HEK293 (cell line): ENCODE measurements at regions not wholly inside any gene's neighbourhood (a gene's known extent, or its start where the extent isn't known, plus 50 kb on each side); places are given as distances from the start of the nearest gene placed in this dataset.

Experiments used
- CTCF ChIA-PET: fragments of 350-600 bp; formaldehyde crosslinking; extraction: SDS; loops from one replicate; lab custom pipeline; 2021; ENCODE audit warnings: antibody characterized with exemption; lab: Yijun Ruan, JAX
- POLR2A ChIA-PET: fragments of 300-600 bp; formaldehyde crosslinking; extraction: SDS; loops from one replicate; lab custom pipeline; 2020; ENCODE audit warnings: antibody characterized with exemption, inconsistent platforms; lab: Yijun Ruan, JAX
- H3K27ac ChIP-seq: fragments of 200-500 bp; sonication (Bioruptor generic); 2 replicates; pipeline ENCODE4 v1.5.1; 2014; ENCODE audit warnings: low read depth, low read length, control low read depth, inconsistent platforms; ENCODE audit errors: extremely low read depth
- H3K36me3 ChIP-seq, 2 experiments: fragments of 200-500 bp in 1 of 2; sonication (Bioruptor generic) in 1 of 2; 1 replicate in 1 of 2; 2 replicates in 1 of 2; pipeline ENCODE4 v1.5.1; 2014 to 2017; ENCODE audit warnings: inconsistent platforms in 2 of 2, low read length in 2 of 2; ENCODE audit not compliant: control insufficient read depth in 2 of 2, insufficient read depth in 1 of 2
- H3K4me1 ChIP-seq: fragments of 200-500 bp; sonication (Bioruptor generic); 2 replicates; pipeline ENCODE4 v1.5.1; 2014; ENCODE audit warnings: mild to moderate bottlenecking, low read length, inconsistent platforms; ENCODE audit not compliant: control insufficient read depth, insufficient read depth
- H3K4me3 ChIP-seq: 2 replicates; pipeline ENCODE4 v1.5.1; 2011; ENCODE audit warnings: low read depth, mild to moderate bottlenecking, control low read depth, low read length, moderate library complexity
- H3K9me3 ChIP-seq: fragments of 200-500 bp; sonication (Bioruptor generic); 2 replicates; pipeline ENCODE4 v1.5.1; 2014; ENCODE audit warnings: low read depth, low read length, inconsistent platforms; ENCODE audit not compliant: control insufficient read depth, insufficient read depth
- GFI1B ChIP-seq: fragments of 450-650 bp; formaldehyde crosslinking; IDR thresholded peaks from 2 replicates; pipeline ENCODE4 v1.5.1; 2016; ENCODE audit warnings: missing biosample characterization, missing genetic modification characterization
- GLIS2 ChIP-seq: fragments of 450-650 bp; formaldehyde crosslinking; IDR thresholded peaks from 2 replicates; pipeline ENCODE4 v1.5.1; 2016; ENCODE audit warnings: missing biosample characterization, missing genetic modification characterization
- MEIS1 ChIP-seq: sonication (generic); formaldehyde crosslinking; IDR thresholded peaks from 2 replicates; pipeline ENCODE4 v1.8.1; 2022; ENCODE audit warnings: missing genetic modification reagents, mild to moderate bottlenecking, borderline replicate concordance
- MYNN ChIP-seq: fragments of 450-650 bp; formaldehyde crosslinking; IDR thresholded peaks from 2 replicates; pipeline ENCODE4 v1.5.1; 2016; ENCODE audit warnings: missing biosample characterization, missing genetic modification characterization, borderline replicate concordance
- PRDM6 ChIP-seq: fragments of 450-650 bp; formaldehyde crosslinking; IDR thresholded peaks from 2 replicates; pipeline ENCODE4 v1.5.1; 2017; ENCODE audit warnings: missing biosample characterization, missing genetic modification characterization
- ZEB2 ChIP-seq: fragments of 450-650 bp; formaldehyde crosslinking; IDR thresholded peaks from 2 replicates; pipeline ENCODE4 v1.5.1; 2016; ENCODE audit warnings: missing biosample characterization, missing genetic modification characterization
- ZFP41 ChIP-seq: fragments of 450-650 bp; formaldehyde crosslinking; IDR thresholded peaks from 2 replicates; pipeline ENCODE4 v1.5.1; 2016; ENCODE audit warnings: missing biosample characterization, missing genetic modification characterization, borderline replicate concordance
- ZNF133 ChIP-seq: fragments of 450-650 bp; formaldehyde crosslinking; IDR thresholded peaks from 2 replicates; pipeline ENCODE4 v1.5.1; 2016; ENCODE audit warnings: missing biosample characterization, missing genetic modification characterization
- ZNF174 ChIP-seq: fragments of 450-650 bp; formaldehyde crosslinking; IDR thresholded peaks from 2 replicates; pipeline ENCODE4 v1.5.0; 2017; ENCODE audit warnings: missing biosample characterization, mild to moderate bottlenecking, missing genetic modification characterization
- ZNF23 ChIP-seq: fragments of 450-650 bp; formaldehyde crosslinking; IDR thresholded peaks from 2 replicates; pipeline ENCODE4 v1.5.1; 2016; ENCODE audit warnings: missing biosample characterization, missing genetic modification characterization, borderline replicate concordance
- ZNF266 ChIP-seq: fragments of 450-650 bp; formaldehyde crosslinking; IDR thresholded peaks from 2 replicates; pipeline ENCODE4 v1.5.1; 2016; ENCODE audit warnings: missing biosample characterization, missing genetic modification characterization, low read depth
- ZNF362 ChIP-seq: fragments of 450-650 bp; formaldehyde crosslinking; IDR thresholded peaks from 2 replicates; pipeline ENCODE4 v1.5.1; 2016; ENCODE audit warnings: missing biosample characterization, missing genetic modification characterization
- ZNF394 ChIP-seq: fragments of 450-650 bp; formaldehyde crosslinking; IDR thresholded peaks from 2 replicates; pipeline ENCODE4 v1.5.1; 2016; ENCODE audit warnings: missing biosample characterization, missing genetic modification characterization, mild to moderate bottlenecking, moderate library complexity, borderline replicate concordance
- ZNF398 ChIP-seq: fragments of 450-650 bp; formaldehyde crosslinking; IDR thresholded peaks from 2 replicates; pipeline ENCODE4 v1.5.1; 2017; ENCODE audit warnings: missing biosample characterization, missing genetic modification characterization
- ZNF626 ChIP-seq: fragments of 450-650 bp; sonication (Bioruptor Pico); formaldehyde crosslinking; IDR thresholded peaks from 2 replicates; pipeline ENCODE4 v1.5.1; 2018; ENCODE audit warnings: missing biosample characterization, missing genetic modification characterization, inconsistent platforms
- ZNF629 ChIP-seq: fragments of 450-650 bp; formaldehyde crosslinking; IDR thresholded peaks from 2 replicates; pipeline ENCODE4 v1.5.1; 2017; ENCODE audit warnings: missing biosample characterization, missing genetic modification characterization
- ZNF654 ChIP-seq: fragments of 450-650 bp; formaldehyde crosslinking; IDR thresholded peaks from 2 replicates; pipeline ENCODE4 v1.5.1; 2016; ENCODE audit warnings: low read depth, missing biosample characterization, missing genetic modification characterization
- ZNF830 ChIP-seq: fragments of 450-650 bp; IDR thresholded peaks from 2 replicates; pipeline ENCODE4 v1.5.0; 2018; ENCODE audit warnings: missing biosample characterization, missing genetic modification characterization, low read depth, mild to moderate bottlenecking, moderate library complexity
- ZSCAN30 ChIP-seq: fragments of 450-650 bp; IDR thresholded peaks from 2 replicates; pipeline ENCODE4 v1.5.1; 2018; ENCODE audit warnings: missing biosample characterization, mild to moderate bottlenecking, missing genetic modification characterization, moderate library complexity
- TF ChIP-seq, protein P1 (sequence below): fragments of 450-650 bp; formaldehyde crosslinking; IDR thresholded peaks from 2 replicates; pipeline ENCODE4 v1.5.0; 2017; ENCODE audit warnings: missing biosample characterization, missing genetic modification characterization, borderline replicate concordance

- H3K9me3 ChIP-seq = no peaks in the 10 kb centered on the region
- ChIA-PET POLR2A (no interaction called here), CTCF (interaction anchor here (1.1 to 1.6 kb wide), 2 partner anchors 10 to 31 kb away, joined by 5 to 6 read pairs; no protein-coding TSS in a partner anchor)
- no peaks in the 10 kb centered on the region for H3K4me1 ChIP-seq
- TF ChIP-seq, protein P1, sequence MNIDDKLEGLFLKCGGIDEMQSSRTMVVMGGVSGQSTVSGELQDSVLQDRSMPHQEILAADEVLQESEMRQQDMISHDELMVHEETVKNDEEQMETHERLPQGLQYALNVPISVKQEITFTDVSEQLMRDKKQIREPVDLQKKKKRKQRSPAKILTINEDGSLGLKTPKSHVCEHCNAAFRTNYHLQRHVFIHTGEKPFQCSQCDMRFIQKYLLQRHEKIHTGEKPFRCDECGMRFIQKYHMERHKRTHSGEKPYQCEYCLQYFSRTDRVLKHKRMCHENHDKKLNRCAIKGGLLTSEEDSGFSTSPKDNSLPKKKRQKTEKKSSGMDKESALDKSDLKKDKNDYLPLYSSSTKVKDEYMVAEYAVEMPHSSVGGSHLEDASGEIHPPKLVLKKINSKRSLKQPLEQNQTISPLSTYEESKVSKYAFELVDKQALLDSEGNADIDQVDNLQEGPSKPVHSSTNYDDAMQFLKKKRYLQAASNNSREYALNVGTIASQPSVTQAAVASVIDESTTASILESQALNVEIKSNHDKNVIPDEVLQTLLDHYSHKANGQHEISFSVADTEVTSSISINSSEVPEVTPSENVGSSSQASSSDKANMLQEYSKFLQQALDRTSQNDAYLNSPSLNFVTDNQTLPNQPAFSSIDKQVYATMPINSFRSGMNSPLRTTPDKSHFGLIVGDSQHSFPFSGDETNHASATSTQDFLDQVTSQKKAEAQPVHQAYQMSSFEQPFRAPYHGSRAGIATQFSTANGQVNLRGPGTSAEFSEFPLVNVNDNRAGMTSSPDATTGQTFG = no peak
- no peak for TF ChIP-seq ZNF626
- no peak for TF ChIP-seq ZNF830 (tag by site-specific recombination)
- TF ChIP-seq GFI1B (tag by site-specific recombination) = no peak
- TF ChIP-seq GLIS2 (tag by site-specific recombination) = no peak
- TF ChIP-seq ZNF133 = no peak
- TF ChIP-seq ZFP41 (tag by site-specific recombination) = no peak
- no peak for TF ChIP-seq MYNN (tag by site-specific recombination)
- H3K4me3 ChIP-seq = no peak overlapping the region
- no peak overlapping the region for H3K27ac ChIP-seq
- no peaks in the 10 kb centered on the region for H3K36me3 ChIP-seq
Measured at GRCh38 chr10:90975096-90975495, 54.2 kb upstream of the ANKRD1 start.

DNA sequence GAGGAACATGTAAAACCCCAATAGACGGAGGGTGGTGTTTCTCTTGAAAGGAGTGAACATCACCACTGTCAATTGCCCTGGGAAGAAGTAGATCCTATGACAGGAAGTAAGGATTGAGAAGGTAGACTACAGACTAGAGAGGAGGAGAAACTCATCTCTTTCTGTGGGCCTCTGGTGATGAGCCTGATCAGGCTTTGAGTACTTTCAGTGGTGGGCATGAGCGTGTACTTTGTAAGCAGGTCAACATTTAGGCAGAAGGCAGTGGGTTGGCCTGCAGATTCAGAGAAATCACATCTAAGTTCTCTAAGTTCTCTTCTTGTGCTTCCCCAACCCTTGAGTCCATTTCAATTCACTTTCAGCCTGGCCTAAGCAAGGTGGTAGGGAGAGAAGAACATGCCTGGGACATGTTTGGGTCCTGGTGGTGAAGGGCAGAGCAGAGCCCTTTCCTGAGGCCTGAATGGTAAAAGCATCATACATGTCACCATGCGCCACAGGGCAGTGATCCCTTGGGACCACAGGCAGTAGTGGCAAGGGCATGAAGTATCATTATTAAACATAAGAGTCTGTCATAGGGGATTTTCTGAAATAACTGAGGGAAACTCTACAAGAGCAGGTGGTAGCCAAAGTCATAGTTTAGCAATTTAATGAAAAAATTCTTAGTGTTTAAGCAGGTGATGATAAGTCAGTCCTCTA is 56.4 kb upstream of the ANKRD1 start:
- H3K9me3 ChIP-seq = no peaks in the 10 kb centered on the region
- TF ChIP-seq ZNF398 (tag by site-specific recombination) (no peak), ZNF629 (tag by site-specific recombination) (no peak), ZNF266 (tag by site-specific recombination) (no peak), ZNF394 (no peak), ZEB2 (no peak), ZNF362 (tag by site-specific recombination) (no peak), MEIS1 (no peak), ZNF23 (tag by site-specific recombination) (no peak), ZNF174 (tag by site-specific recombination) (no peak), ZNF654 (tag by site-specific recombination) (no peak), PRDM6 (tag by site-specific recombination) (no peak), ZSCAN30 (tag by site-specific recombination) (no peak)
- POLR2A ChIA-PET = no interaction called here
- H3K27ac ChIP-seq = no peak overlapping the region
- H3K4me1 ChIP-seq = no peaks in the 10 kb centered on the region
- no peaks in the 10 kb centered on the region for H3K36me3 ChIP-seq
- CTCF ChIA-PET = interaction anchor here (3.4 kb wide), 1 partner anchor 29 kb away, joined by 18 read pairs; no protein-coding TSS in a partner anchor
- no peak overlapping the region for H3K4me3 ChIP-seq
